Adrenal gland (tissue), 5 donors: ENCODE measurements at regions not wholly inside any gene's neighbourhood (a gene's known extent, or its start where the extent isn't known, plus 50 kb on each side); places are given as distances from the start of the nearest gene placed in this dataset.

Source experiments
- POLR2A ChIP-seq, 2 donors: fragments of 450-650 bp; IDR thresholded peaks; one replicate each; pipeline ENCODE4 v1.6.1; 2017; ENCODE audit warnings: antibody characterized with exemption in 2 of 2, mild to moderate bottlenecking in 2 of 2, moderate library complexity in 1 of 2
- TF ChIP-seq, protein P1 (sequence below), 6 experiments: fragments of 450-650 bp in 4 of 6; fragments of 200-600 bp in 2 of 6; sonication (generic) in 1 of 6; IDR thresholded peaks; 1 replicate in 5 of 6; 2 replicates in 1 of 6; pipeline versions ENCODE4 v1.5.1 to v1.8.0; 2016 to 2021; ENCODE audit warnings: antibody characterized with exemption in 6 of 6, mild to moderate bottlenecking in 2 of 6, moderate library complexity in 1 of 6
- donor health status: DM: no; HTN: no; CAD: no.

DNA sequence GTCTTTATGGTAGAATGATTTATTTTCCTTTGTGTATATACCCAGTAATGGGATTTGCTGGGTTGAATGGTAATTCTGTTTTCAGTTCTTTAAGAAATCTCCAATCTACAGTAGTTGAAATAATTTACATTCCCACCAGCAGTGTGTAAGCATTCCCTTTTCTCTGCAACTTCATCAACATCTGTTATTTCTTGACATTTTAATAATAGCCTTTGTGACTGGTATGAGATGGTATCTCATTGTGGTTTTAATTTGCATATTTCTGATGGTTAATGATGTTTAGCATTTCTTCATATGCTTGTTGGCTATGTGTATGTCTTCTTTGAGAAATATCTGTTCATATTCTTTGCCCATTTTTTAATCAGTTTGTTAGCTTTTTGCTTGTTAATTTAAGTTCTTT is 901.2 kb downstream of the METTL15 start:
- TF ChIP-seq, protein P1, sequence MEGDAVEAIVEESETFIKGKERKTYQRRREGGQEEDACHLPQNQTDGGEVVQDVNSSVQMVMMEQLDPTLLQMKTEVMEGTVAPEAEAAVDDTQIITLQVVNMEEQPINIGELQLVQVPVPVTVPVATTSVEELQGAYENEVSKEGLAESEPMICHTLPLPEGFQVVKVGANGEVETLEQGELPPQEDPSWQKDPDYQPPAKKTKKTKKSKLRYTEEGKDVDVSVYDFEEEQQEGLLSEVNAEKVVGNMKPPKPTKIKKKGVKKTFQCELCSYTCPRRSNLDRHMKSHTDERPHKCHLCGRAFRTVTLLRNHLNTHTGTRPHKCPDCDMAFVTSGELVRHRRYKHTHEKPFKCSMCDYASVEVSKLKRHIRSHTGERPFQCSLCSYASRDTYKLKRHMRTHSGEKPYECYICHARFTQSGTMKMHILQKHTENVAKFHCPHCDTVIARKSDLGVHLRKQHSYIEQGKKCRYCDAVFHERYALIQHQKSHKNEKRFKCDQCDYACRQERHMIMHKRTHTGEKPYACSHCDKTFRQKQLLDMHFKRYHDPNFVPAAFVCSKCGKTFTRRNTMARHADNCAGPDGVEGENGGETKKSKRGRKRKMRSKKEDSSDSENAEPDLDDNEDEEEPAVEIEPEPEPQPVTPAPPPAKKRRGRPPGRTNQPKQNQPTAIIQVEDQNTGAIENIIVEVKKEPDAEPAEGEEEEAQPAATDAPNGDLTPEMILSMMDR (IDR thresholded peaks at IDR 0.05) = no peak
- no peak for TF ChIP-seq POLR2A (IDR thresholded peaks at IDR 0.05)
